Pulmonary artery endothelial cell (primary cell): ENCODE measurements at regions not wholly inside any gene's neighbourhood (a gene's known extent, or its start where the extent isn't known, plus 50 kb on each side); places are given as distances from the start of the nearest gene placed in this dataset.
"Not testable (repeated sequence)": the region's sequence is repeated elsewhere in the genome, so short reads cannot be mapped to it uniquely, and the experiment has no call there.

Experiments used
- DNase-seq: peaks from one replicate; pipeline ENCODE4 v3.0.0-alpha.2; 2011; ENCODE audit warnings: low read depth, low spot score

DNA sequence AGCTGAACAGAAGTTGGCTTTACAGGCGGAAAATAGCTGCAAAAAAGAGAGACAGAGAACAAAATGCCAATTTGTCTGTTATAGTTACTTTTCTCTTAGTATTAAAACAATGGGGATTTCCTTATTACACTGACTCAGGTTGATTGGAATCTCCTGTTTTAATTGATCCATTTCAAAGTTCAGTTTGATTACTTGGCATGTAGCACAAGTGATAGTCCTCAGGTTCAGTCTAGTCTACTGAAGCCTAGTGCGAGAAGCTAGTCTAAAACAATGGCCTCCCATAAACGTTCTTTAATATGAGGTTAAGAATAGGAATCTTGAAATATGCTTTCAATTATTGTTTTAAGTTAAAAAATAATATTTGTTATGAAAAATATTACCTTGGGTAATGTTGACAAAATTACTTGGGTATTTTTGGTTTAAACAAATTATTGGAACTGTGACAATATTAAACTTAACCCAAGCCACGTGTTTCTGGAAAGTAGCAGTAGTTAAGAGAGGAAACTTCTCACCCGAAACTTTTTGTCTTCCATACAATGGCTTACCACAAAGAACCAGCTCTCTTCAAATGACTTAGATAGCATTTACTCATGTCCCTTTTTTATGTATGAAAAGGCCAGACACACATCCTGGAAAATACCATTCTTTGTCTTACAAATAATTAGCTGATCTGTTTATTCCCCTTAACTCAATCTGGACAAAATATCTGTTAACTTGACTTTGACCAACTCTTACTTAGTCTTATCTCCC, 1326.2 kb upstream of the TMEFF2 start:
- DNase-seq, result no peak

DNA sequence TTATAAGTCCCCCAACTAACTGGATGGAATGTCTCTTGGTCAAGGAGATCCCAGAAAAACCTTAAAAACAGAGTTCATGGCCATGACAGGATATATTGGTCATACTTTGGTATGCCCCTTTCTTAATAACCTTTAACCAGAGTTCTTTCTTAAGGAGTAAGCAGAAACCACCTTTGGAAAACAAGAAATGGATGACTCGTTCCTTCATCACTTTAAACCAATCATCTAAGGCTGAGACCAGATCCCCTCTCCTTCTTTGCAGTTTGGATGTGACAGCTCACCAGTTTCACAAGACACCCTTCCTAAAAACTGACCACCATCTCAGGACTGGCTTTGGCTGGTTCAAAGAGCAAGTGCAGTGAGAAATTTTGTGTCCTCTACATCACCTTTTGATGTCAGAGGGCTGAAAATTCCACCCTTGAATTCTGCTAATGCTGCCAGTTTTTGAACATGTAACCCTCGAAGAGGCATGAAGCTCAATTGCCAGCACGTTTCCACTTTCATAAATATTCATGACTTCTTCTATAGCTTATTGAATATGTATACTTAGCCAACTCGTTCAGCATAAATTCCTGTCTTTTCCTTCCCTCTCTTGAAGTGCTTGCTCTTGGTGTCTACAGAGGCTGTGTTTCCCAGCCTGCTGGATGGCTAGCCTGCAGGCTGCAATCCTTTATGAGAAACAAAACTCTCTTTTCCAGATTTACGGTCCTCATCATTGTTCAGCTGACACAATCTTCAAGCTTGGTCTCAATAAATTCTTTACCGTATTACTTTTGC, 1323.5 kb upstream of the TMEFF2 start:
- no peak for DNase-seq

DNA sequence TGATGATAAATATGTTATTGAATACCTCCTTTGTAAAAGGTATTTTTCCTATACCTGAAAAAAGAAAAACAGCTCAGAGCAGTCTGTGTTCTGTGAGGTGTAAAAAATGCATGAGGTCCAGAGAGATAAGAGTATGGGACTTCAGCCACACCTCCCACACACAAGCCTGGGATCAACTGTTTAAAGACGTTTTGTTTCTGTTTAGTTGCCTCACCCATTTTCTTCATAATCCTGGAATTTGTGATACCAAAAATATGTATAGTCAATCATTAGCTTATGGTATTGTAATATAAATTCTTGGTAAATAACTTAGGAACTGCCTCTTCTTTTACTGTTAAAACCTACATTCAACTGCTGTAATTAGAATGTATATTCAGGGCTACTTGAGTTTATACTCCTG, 1322.9 kb upstream of the TMEFF2 start:
- no peak for DNase-seq

GRCh38 chr2:193506035-193506434, 1311.3 kb upstream of the TMEFF2 start:
- no peak for DNase-seq

DNA sequence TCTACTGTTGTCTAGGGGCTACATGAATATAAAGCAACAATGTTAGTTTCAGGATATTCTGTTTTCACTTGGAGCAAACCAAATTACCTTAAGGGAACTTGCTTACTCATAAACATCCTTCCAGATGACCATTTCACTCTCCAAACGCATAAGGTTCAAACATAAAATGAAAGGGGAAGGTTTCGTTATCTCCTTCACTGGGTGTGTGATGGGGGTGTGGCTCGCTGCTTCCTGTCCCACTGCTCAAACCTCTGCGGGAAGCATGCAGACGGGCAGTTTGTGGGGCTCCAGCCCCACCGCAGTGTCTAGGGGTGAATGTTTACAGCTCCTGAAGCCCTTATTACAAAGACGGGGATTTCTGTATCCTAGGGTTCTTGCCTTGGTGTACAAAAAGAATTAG, 1310.9 kb upstream of the TMEFF2 start:
- no peak for DNase-seq

DNA sequence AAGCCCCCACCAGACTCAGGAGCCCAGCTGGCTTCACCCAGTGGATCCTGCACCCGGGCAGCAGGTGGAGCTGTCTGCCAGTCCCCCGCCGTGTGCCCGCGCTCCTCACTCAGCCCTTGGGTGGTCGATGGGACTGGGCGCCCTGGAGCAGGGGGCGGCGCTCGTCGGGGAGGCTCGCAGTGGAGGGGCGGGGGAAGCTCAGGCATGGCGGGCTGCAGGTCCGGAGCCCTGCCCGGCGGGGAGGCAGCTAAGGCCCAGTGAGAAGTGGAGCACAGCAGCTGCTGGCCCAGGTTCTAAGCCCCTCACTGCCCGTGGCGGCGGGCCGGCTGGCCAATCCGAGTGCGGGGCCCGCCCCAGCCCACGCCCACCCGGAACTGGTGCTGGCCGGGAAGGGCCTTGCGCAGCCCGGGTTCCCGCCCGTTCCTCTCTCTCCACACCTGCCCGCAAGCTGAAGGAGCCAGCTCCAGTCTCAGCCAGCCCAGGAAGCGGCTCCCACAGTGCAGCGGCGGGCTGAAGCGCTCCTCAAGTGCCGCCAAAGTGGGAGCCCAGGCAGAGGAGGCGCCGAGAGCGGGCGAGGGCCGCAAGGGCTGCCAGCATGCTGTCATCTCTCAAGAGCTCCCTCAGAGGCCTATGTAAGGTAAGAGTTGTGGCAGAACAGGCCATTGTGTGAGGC, 1307.8 kb upstream of the TMEFF2 start:
- no peak for DNase-seq

DNA sequence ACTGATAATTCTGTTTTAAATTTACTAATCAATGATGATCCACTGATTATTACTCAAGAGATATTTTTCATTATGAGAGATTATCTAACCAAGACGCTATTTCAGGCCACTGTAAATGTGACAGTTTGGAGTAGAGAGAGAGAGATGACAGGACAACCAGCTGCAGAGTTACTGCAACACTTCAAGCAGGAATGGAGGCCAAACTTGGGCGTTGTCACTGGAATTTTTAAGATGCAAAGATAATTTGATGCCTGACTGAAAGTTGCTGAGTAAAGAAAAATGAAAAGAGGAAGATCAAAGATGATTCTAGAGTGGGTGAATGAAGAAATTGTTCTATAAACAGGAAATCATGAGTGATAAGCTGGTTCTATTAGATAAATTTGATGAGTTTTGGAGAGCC, 1302.1 kb upstream of the TMEFF2 start:
- DNase-seq, result no peak

- DNase-seq, result no peak
Measured at GRCh38 chr2:193482557-193482956, 1287.8 kb upstream of the TMEFF2 start.

DNA sequence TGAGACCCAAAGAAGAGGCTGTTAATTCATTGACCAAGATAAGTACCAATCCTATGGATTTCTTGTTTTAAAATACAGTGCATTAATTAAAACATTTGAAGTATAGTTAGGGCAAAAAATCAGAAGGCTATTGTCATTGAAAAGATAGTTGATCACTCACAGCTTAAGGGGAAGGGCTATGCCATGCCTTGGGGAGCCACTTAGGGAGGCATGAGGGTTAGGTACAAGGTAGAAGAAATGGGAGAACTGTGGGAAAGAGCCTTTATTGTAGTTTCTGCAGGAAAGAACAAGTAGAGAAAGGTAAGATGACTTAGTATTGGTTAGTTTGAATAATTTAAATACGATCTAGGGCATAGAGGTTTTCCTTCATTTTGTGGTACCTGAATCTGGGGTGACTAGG, 1285.5 kb upstream of the TMEFF2 start:
- no peak for DNase-seq

DNA sequence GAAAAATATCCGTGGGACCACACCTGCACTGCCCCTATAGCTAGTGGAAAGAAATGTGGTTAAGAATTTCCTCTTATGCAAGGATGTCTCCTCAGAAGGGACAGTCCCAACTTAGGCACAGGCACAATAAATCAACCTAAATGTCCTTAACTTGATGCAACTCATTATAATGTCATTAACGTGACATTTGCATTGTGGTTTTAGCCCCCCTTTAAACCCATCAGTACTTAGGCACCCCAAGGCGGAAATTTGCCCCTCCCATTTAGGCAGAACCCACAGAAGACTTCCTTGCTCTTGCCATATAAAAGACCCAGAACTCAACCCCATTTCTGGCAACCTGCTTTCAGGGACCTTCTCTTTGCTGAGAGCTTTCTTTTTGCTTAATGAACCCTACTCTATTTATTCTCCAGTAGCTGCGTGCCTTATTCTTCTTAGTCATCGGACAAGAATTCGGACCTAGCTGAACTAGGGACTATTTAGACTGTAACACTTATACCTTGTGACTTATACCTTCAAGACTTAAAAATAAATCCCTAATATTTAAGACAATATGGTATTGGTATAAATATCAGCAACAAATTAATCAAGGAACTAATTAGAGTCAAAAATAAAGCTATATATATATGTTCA, 1281.6 kb upstream of the TMEFF2 start:
- no peak for DNase-seq

DNA sequence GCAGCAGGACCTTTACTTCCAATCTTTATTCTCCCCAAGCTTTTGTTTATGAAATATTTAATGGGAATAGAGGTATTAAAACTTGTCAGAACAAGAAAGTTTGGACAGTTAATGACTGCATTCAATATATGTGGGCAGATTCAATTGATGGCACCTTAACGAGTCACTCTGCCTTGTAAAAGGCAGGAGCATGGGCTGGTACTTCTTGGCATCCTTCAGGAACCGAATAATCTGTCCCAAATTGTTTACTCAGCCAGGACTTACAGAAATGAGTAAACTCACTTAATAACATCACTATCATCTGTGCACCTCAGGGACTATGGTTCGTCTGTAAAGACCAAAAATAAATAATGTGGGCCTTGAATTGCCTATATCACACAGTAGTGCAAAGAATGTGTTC, 1280.3 kb upstream of the TMEFF2 start:
- DNase-seq, result no peak

GRCh38 chr2:193469251-193469650, 1274.5 kb upstream of the TMEFF2 start:
- DNase-seq, result no peak

DNA sequence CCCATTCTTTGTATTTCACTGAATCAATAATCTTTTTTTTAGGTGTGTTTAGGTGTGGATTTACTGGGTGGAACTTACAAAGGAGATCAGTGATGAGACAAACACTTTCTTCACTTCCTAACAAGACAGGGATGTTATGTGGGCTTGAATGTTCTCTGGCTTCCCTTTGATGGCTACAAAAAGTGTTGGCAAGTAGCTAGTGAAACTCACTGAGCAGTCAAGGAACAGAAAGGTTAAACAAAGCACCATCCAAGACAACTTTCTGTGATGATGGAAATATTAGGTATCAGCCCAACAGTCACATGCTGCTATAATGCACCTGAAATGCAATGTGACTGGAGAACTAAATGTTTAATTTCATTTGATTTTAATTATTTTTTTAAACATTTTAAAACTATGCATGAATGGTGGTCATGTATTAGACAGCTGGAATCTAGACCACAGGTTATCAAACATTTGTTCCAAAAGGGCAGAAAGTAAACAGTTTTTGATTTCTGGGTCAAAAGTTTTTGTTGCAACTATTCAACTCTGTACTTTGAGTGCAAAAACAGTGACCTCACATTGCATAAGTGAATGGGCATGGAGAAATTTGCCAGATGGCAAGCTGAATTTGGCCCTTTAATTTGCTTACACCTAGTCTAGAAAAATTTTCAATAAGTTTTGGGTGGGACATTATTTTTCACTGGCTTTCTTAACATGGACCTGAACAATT, 1272.7 kb upstream of the TMEFF2 start:
- no peak for DNase-seq

DNA sequence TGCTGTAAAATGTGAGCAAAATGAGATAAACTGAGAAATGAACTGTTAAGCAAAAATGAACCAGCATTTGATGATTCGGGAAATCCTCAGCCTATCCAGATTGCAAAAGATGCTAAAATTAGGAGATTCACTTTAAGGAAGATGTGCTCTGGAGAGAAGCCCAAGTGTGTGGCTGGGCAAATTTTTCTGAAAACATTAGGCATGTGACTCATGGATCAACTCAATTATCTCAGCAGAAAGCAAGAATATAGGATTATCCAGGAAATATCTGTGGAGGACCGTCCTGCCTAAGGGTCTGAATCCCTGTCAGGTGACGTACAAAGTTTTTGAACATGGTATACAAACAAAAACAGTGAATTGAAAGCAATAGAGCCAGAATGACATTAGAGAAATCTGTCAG, 1268.3 kb upstream of the TMEFF2 start:
- DNase-seq, result no peak

- DNase-seq, result no peak
Measured at GRCh38 chr2:193462411-193462810, 1267.7 kb upstream of the TMEFF2 start.

DNA sequence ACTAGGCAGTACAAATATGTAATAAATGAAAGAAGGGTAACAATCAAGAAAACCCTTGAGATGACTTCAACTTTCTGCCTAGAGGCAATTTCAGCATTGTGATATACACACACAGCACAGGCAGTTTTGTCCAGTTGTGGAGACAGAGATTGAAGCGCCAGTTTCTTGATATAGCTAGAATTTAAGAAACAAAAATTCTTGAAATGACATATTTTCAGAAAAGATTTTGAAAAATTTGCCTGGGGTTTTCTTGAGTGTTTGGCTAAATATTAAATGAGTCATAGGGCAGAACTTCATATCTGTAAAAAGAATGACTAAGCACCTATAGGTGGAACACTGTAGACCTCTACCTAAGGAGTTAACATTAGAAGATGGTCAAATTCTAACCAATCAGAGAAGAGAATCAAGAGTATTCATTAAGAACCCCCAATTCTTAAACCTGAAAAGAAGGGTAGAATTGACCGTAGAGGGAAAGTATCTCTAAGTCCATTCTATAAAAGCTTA, 1266.8 kb upstream of the TMEFF2 start:
- DNase-seq, result no peak

- DNase-seq, result no peak
Measured at GRCh38 chr2:193446967-193447366, 1252.2 kb upstream of the TMEFF2 start.

- DNase-seq, result no peak
Measured at GRCh38 chr2:193442293-193442692, 1247.6 kb upstream of the TMEFF2 start.

- DNase-seq, result no peak
Measured at GRCh38 chr2:193428336-193428818, 1233.6 kb upstream of the TMEFF2 start.

GRCh38 chr2:193412368-193412767, 1217.6 kb upstream of the TMEFF2 start:
- DNase-seq, result not testable (repeated sequence)

GRCh38 chr2:193409951-193410350, 1215.2 kb upstream of the TMEFF2 start:
- no peak for DNase-seq
